Stimulated activated memory B cell treated with anti-CD40 and anti-IgM and Interleukin-4, amounts not matched to agents 10 μg/mL and 1 μg/mL and 100 μg/mL, for 72 hours (primary cell): ENCODE measurements at regions not wholly inside any gene's neighbourhood (a gene's known extent, or its start where the extent isn't known, plus 50 kb on each side); places are given as distances from the start of the nearest gene placed in this dataset.
"Not testable (repeated sequence)": the region's sequence is repeated elsewhere in the genome, so short reads cannot be mapped to it uniquely, and the experiment has no call there.

ENCODE experiments used
- ATAC-seq: fragments of 150-1000 bp; cut with Tn5 transposase; 2 replicates; pipeline ENCODE4 v1.10.0; 2021
- H3K27ac Mint-ChIP-seq: one replicate; pipeline ENCODE4 v1.8.0; 2022; ENCODE audit warnings: mild to moderate bottlenecking, mixed read lengths
- H3K27me3 Mint-ChIP-seq: one replicate; pipeline ENCODE4 v1.8.0; 2022; ENCODE audit warnings: mixed read lengths
- H3K36me3 Mint-ChIP-seq: one replicate; pipeline ENCODE4 v1.8.0; 2022; ENCODE audit warnings: mixed read lengths
- H3K4me1 Mint-ChIP-seq: one replicate; pipeline ENCODE4 v1.8.0; 2022; ENCODE audit warnings: mixed read lengths
- H3K4me3 Mint-ChIP-seq: one replicate; pipeline ENCODE4 v1.8.0; 2022; ENCODE audit warnings: mild to moderate bottlenecking, moderate library complexity, mixed read lengths
- H3K9me3 Mint-ChIP-seq: one replicate; pipeline ENCODE4 v1.8.0; 2022; ENCODE audit warnings: mixed read lengths

DNA sequence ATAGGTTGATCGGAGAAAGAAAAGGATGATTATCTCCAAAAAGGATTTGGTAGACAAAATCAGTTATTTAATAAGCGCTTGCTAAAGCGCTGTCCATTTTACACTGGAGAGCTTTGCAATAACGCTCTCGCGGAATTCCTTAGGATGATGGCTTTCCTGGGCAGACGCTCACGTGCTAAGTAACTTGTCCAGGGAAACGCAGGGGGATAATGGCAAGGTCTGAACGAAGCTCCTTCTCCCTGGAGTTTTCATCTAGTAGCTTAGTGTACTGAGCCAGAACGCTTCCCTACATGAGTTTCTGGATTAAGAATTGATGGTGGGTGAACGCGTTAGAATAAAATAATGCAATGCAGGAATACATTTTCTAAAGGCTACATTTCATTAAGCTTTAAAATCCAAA, 739.5 kb upstream of the SALL3 start:
- ATAC-seq, result no peak
- no peaks in the 10 kb centered on the region for H3K4me1 Mint-ChIP-seq
- no peaks in the 10 kb centered on the region for H3K36me3 Mint-ChIP-seq

DNA sequence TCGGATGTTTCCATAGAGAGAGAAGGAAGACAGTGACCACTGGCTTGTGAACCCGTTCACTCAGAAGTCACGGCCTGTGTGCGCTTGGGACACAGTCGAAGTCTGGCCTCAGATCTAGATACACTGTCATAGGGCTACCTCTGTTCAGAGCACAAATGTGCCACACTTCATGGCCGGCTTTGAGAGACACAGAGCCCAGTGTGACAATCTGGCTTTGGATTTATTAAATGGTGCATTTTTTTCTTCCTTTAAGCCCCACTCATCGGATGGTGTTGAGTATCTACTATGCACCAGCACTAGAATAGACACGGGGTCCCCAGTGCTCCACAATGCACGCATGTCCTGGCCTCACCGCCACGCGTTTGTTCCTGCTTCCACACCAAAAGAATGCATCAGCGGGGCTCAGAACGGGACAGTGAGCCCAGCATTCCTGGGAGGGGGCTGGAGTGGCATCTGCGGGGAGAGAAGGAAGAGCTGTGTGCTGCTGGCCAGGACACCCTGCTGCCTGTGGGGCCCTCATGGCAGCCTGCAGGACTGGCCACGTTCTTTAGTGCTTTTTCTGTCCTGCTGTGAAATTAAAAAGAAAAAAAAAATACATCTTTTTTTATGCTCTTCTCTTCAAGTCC, 738.9 kb upstream of the SALL3 start:
- Mint-ChIP-seq H3K9me3 (peaks cover 11% of the 10 kb centered on the region), H3K4me1 (no peaks in the 10 kb centered on the region), H3K36me3 (no peaks in the 10 kb centered on the region), H3K27ac (no peak overlapping the region), H3K27me3 (no peaks in the 10 kb centered on the region), H3K4me3 (no peak overlapping the region)
- ATAC-seq, result no peak

More for the DNA sequence above, 739.5 kb upstream of the SALL3 start:
- Mint-ChIP-seq H3K27me3 (no peaks in the 10 kb centered on the region), H3K9me3 (peaks cover 11% of the 10 kb centered on the region), H3K4me3 (no peak overlapping the region), H3K27ac (no peak overlapping the region)

DNA sequence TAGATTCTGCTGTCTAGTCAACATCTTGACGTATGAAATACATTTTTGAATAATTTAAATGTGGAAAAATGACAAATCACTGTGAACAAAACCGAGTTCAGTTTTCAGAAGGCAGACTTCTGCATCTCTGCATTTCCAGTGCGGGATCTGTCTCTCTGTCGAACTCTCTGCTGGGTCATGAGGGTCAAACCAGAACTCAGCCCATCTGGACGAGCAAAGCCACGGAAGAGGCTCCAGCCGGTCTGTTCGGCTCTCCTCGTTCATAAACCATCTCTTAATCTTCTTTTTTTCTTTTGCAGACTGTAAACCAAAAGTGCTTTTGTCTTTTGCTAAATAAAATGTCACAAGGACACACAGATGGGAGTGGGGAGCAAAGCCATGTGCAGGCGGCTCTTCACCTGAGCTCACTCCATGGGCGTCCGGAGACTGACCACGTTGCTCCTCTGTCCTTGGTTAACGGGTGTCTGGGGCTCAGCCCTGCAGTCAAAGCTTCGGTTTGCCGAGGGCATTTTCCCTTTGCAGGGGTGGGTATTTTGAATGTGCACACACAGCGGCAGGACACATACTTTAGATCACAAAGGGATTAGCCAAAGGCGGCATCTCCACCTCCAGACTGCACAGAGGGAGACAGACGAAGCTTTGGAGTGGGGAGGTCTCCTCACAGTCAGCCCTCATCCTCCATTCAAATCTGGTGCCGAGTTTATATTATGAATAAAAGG, 737.9 kb upstream of the SALL3 start:
- H3K36me3 Mint-ChIP-seq, result no peaks in the 10 kb centered on the region
- peaks cover 11% of the 10 kb centered on the region for H3K9me3 Mint-ChIP-seq
- no peaks in the 10 kb centered on the region for H3K27me3 Mint-ChIP-seq
- no peaks in the 10 kb centered on the region for H3K4me1 Mint-ChIP-seq
- H3K4me3 Mint-ChIP-seq, result no peak overlapping the region
- H3K27ac Mint-ChIP-seq, result no peak overlapping the region
- no peak for ATAC-seq

- Mint-ChIP-seq H3K9me3 (peaks cover 11% of the 10 kb centered on the region), H3K27me3 (no peaks in the 10 kb centered on the region), H3K4me1 (no peaks in the 10 kb centered on the region), H3K27ac (no peak overlapping the region), H3K36me3 (no peaks in the 10 kb centered on the region), H3K4me3 (no peak overlapping the region)
- ATAC-seq, result no peak
These were observed 737.4 kb upstream of the SALL3 start for GRCh38 chr18:78242254-78242643.

DNA sequence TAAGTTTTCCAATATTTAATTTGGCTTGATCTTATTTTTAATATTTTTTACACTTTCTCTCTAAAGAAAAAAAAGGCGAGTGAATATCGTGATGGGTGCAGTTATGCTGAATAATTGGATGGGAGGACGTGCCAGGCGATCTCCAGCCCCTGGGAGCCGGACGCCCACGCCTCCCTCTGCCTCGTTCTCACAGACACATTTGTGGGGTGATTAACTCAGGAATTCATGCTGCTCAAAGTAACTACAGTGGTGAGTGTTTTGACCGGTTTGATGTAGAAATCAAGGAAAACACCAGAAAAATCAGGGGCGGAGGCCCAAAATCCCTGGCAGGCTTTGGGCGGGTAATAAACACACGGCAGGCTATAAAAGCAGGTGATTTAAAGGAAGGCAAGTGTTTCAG, 736.8 kb upstream of the SALL3 start:
- H3K4me1 Mint-ChIP-seq, result no peaks in the 10 kb centered on the region
- ATAC-seq, result no peak

DNA sequence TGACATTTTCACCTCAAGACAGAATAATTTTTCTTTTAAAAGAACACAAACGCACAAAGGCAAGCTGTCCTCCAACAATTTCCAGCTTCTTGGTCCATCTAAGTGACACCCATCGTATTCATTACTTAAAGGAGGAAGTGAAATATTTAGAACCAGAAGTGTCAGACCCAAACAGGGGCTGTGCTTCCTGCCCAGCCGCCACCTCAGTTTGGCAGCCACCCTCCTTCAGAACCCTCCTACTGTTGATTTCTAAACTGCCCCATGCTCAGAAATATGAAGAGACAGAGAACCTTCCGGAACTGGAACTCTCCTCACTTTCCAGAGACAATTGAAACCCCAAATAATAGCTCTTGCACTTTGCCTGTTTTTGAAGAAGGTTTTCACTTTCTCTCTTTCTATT, 734.8 kb upstream of the SALL3 start:
- Mint-ChIP-seq H3K27me3 (no peaks in the 10 kb centered on the region), H3K36me3 (no peaks in the 10 kb centered on the region), H3K27ac (no peak overlapping the region), H3K4me3 (no peak overlapping the region), H3K9me3 (peaks cover 4% of the 10 kb centered on the region), H3K4me1 (no peaks in the 10 kb centered on the region)
- no peak for ATAC-seq

More for the DNA sequence above, 736.8 kb upstream of the SALL3 start:
- no peak overlapping the region for H3K27ac Mint-ChIP-seq
- H3K27me3 Mint-ChIP-seq, result no peaks in the 10 kb centered on the region
- no peaks in the 10 kb centered on the region for H3K36me3 Mint-ChIP-seq
- peaks cover 11% of the 10 kb centered on the region for H3K9me3 Mint-ChIP-seq
- no peak overlapping the region for H3K4me3 Mint-ChIP-seq

GRCh38 chr18:78245451-78245850, 734.2 kb upstream of the SALL3 start:
- Mint-ChIP-seq H3K36me3 (no peaks in the 10 kb centered on the region), H3K4me1 (no peaks in the 10 kb centered on the region), H3K4me3 (no peak overlapping the region), H3K9me3 (peaks cover 4% of the 10 kb centered on the region), H3K27me3 (no peaks in the 10 kb centered on the region), H3K27ac (no peak overlapping the region)
- no peak for ATAC-seq

DNA sequence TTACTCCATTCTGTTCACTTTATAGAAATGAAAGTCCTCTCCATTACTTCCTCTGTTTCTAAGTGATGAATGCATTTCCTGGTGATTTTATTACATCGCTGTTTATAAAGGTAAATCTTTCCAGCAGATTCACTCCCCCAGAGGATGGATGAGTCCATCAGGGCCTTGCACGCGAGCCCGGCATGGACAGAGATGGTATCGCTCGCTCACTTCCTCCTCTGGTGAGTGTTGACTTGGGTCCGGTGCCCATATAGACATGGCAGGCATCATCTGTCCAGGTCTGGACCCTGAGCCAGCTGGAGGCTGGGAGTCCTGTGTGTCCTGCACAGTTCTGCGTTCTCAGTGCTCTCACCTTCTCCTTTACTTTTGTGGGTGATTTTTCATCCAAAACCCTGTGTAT, 733.6 kb upstream of the SALL3 start:
- Mint-ChIP-seq H3K4me1 (no peaks in the 10 kb centered on the region), H3K9me3 (peaks cover 4% of the 10 kb centered on the region), H3K27ac (no peak overlapping the region)

GRCh38 chr18:78246588-78246987, 733.0 kb upstream of the SALL3 start:
- Mint-ChIP-seq H3K4me1 (no peaks in the 10 kb centered on the region), H3K27ac (no peak overlapping the region), H3K27me3 (no peaks in the 10 kb centered on the region), H3K9me3 (peaks cover 4% of the 10 kb centered on the region), H3K36me3 (no peaks in the 10 kb centered on the region), H3K4me3 (no peak overlapping the region)
- no peak for ATAC-seq

More for the DNA sequence above, 733.6 kb upstream of the SALL3 start:
- ATAC-seq, result no peak
- Mint-ChIP-seq H3K36me3 (no peaks in the 10 kb centered on the region), H3K4me3 (no peak overlapping the region), H3K27me3 (no peaks in the 10 kb centered on the region)

DNA sequence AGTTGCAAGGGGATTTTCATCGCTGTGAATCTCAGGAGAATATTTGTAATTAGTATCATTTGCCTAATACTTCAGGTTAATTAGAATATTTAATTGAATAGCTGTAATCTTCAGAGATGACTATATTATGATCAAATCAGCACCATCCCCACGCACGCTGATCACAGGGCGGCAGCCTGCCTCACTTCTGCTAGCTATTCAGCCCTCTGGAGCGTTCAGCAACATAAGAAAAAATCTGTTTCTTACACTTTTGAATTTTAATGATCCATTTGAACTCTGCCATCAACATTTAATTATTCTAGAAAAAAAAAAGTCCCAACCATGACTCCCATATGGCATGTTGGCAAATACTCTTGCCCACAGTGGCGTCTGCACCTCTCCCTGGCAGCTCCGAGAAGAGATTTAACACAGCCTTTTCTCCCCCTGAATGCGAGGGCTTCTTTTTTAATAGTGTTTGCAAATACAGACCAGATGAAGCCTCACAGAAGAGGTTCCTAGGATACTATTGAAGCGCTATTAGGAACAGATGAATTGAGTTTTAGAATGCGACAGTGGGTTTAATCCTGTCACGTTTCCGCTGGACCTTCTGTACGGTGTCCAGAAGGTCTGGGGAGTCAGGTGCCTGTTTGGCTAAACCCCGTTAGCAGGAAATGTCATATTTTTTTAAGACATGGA, 731.9 kb upstream of the SALL3 start:
- no peaks in the 10 kb centered on the region for H3K27me3 Mint-ChIP-seq
- no peaks in the 10 kb centered on the region for H3K4me1 Mint-ChIP-seq
- ATAC-seq, result no peak
- H3K27ac Mint-ChIP-seq, result no peak overlapping the region
- no peak overlapping the region for H3K4me3 Mint-ChIP-seq
- H3K9me3 Mint-ChIP-seq, result peaks cover 4% of the 10 kb centered on the region
- no peaks in the 10 kb centered on the region for H3K36me3 Mint-ChIP-seq

DNA sequence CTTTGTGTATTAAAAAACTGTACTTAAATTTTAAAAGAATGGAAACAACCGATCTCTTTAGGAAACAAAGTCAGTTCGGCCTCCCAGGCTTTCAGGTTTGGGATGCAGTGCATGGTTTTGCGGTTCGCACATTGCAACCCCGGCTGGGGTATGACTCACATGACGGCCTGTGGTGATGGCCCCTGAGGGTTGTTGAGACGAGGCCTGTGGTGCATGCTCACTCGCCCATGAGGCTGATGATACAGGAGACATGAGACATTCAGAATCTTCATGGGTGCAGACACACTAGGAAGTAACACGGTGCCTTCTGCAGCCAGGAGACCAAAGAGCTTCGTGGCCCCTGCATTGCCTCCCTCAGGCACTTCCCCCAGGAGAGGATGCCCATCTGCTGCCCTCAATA, 724.6 kb upstream of the SALL3 start:
- Mint-ChIP-seq H3K36me3 (no peaks in the 10 kb centered on the region), H3K27ac (no peak overlapping the region), H3K9me3 (no peaks in the 10 kb centered on the region), H3K27me3 (no peaks in the 10 kb centered on the region), H3K4me1 (no peaks in the 10 kb centered on the region), H3K4me3 (no peak overlapping the region)
- no peak for ATAC-seq

GRCh38 chr18:78268226-78268988, 711.2 kb upstream of the SALL3 start:
- Mint-ChIP-seq H3K36me3 (no peaks in the 10 kb centered on the region), H3K27ac (no peak overlapping the region), H3K9me3 (no peaks in the 10 kb centered on the region), H3K4me1 (no peaks in the 10 kb centered on the region), H3K4me3 (no peak overlapping the region), H3K27me3 (no peaks in the 10 kb centered on the region)
- ATAC-seq, result no peak

- ATAC-seq, result no peak
- H3K9me3 Mint-ChIP-seq, result peaks cover 9% of the 10 kb centered on the region
- H3K27me3 Mint-ChIP-seq, result no peaks in the 10 kb centered on the region
- H3K36me3 Mint-ChIP-seq, result no peaks in the 10 kb centered on the region
- no peaks in the 10 kb centered on the region for H3K4me1 Mint-ChIP-seq
- H3K4me3 Mint-ChIP-seq, result no peak overlapping the region
- H3K27ac Mint-ChIP-seq, result no peak overlapping the region
These were observed 707.8 kb upstream of the SALL3 start for GRCh38 chr18:78271790-78272189.

DNA sequence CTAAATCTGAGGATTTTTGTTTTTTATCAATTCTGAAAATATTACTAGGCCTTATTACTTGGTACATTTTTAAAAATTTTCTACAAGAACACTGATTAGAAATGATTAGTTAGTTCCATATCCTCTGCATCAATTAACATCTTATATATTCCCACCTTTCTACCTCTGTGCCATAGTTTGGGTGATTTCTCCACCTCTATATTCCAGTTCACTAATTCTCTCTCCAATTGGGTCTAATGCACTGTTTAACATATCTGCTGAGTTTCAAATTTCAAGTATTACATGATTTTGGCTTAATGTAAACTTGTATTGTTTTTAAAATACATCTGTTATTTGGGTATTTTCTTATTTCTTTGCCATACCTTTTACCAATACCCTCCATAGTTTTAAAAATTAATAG, 705.7 kb upstream of the SALL3 start:
- no peaks in the 10 kb centered on the region for H3K36me3 Mint-ChIP-seq
- H3K9me3 Mint-ChIP-seq, result peaks cover 9% of the 10 kb centered on the region
- H3K27ac Mint-ChIP-seq, result no peak overlapping the region
- H3K4me1 Mint-ChIP-seq, result no peaks in the 10 kb centered on the region
- H3K4me3 Mint-ChIP-seq, result no peak overlapping the region
- no peaks in the 10 kb centered on the region for H3K27me3 Mint-ChIP-seq
- no peak for ATAC-seq

DNA sequence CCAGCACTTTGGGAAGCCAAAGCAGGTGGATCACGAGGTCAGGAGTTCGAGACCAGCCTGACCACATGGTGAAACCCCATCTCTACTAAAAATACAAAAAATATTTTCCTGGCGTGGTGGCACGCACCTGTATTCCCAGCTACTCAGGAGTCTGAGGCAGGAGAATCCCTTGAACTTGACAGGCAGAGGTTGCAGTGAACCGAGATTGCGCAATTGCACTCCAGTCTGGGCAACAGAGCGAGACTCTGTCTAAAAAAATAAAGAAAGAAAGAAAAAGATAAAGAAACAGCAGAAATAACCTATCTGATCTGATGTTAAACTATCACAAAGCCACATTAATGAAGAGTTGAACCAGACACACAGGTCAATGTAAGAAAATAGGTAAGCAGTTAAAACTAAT, 696.2 kb upstream of the SALL3 start:
- not testable (repeated sequence) for H3K4me3 Mint-ChIP-seq, H3K27ac Mint-ChIP-seq, H3K27me3 Mint-ChIP-seq, H3K36me3 Mint-ChIP-seq, H3K4me1 Mint-ChIP-seq, ATAC-seq
- H3K9me3 Mint-ChIP-seq, result peaks cover 14% of the 10 kb centered on the region
